Tibial nerve (tissue), 4 donors: ENCODE measurements at regions not wholly inside any gene's neighbourhood (a gene's known extent, or its start where the extent isn't known, plus 50 kb on each side); places are given as distances from the start of the nearest gene placed in this dataset.

ENCODE experiments used
- DNase-seq, 2 donors: peaks; one replicate each; pipeline ENCODE4 v3.0.0-alpha.2; 2019; ENCODE audit warnings: low spot score in 2 of 2
- H3K27ac ChIP-seq, 4 donors: fragments of 200-600 bp; sonication (generic) in 3 of 4; one replicate each; pipeline ENCODE4 v1.5.1; 2017 to 2019; ENCODE audit warnings: mild to moderate bottlenecking in 1 of 4
- H3K27me3 ChIP-seq, 2 donors: fragments of 200-600 bp; sonication (generic) in 1 of 2; one replicate each; pipeline versions ENCODE4 v1.5.1 to v1.6.0; 2017 to 2019
- H3K36me3 ChIP-seq, 3 donors: fragments of 200-600 bp; sonication (generic); one replicate each; pipeline ENCODE4 v1.5.1; 2018 to 2019
- H3K4me1 ChIP-seq, 4 donors: fragments of 200-600 bp; sonication (generic) in 3 of 4; one replicate each; pipeline ENCODE4 v1.5.1; 2017 to 2019
- H3K4me3 ChIP-seq, 4 donors: fragments of 200-600 bp; sonication (generic) in 3 of 4; one replicate each; pipeline ENCODE4 v1.5.1; 2017 to 2019; ENCODE audit warnings: mild to moderate bottlenecking in 1 of 4, moderate library complexity in 1 of 4
- H3K9me3 ChIP-seq, 4 donors: fragments of 200-600 bp; sonication (generic) in 3 of 4; one replicate each; pipeline ENCODE4 v1.5.1; 2017 to 2019
- EP300 ChIP-seq, 2 donors: sonication (generic); formaldehyde crosslinking; IDR thresholded peaks; one replicate each; pipeline ENCODE4 v1.6.1; 2017; ENCODE audit warnings: antibody characterized with exemption in 2 of 2, mild to moderate bottlenecking in 1 of 2
- POLR2A ChIP-seq, 2 donors: fragments of 450-650 bp; IDR thresholded peaks; one replicate each; pipeline ENCODE4 v1.6.1; 2017; ENCODE audit warnings: antibody characterized with exemption in 2 of 2, mild to moderate bottlenecking in 2 of 2, moderate library complexity in 2 of 2
- WGBS, 2 donors: methylation state at CpG; one replicate each; pipeline ENCODE4 v1.1.5; 2018; 5-methylcytosine and 5-hydroxymethylcytosine counted together
- TF ChIP-seq, protein P1 (sequence below), 5 experiments: fragments of 200-600 bp in 3 of 5; fragments of 450-650 bp in 2 of 5; sonication (generic) in 3 of 5; IDR thresholded peaks; one replicate each; pipeline ENCODE4 v1.5.1; 2016 to 2019; ENCODE audit warnings: antibody characterized with exemption in 5 of 5, mild to moderate bottlenecking in 3 of 5, moderate library complexity in 2 of 5

DNA sequence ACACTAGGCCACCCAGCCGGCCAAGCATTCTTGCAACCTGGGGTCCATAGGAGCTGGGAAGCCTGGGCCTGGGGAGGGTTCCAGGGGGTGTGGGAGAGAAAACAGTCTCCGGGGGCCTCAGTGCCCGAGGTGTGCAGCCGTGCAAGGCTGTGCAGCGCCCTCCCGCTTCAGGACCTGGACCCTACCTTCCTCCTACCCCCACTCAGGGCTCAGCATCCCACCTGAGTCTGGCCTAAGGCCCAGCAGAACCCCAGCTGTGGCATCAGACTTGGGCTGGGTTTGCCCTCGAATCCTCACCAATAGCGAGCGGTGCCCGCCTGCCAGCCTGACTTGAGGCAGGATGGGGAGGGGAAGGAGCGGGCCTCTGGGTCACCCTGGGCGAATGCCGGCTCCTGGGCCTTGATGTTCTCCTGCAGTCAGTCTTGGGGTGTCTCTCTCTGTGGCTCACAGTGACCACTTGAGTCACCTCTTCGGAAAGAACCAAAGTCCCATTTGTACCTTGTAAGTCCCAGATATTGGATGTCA is 53.6 kb upstream of the PPARA start:
- TF ChIP-seq EP300 (IDR thresholded peaks at IDR 0.05) (no peak), POLR2A (IDR thresholded peaks at IDR 0.05) (no peak)
- TF ChIP-seq, protein P1, sequence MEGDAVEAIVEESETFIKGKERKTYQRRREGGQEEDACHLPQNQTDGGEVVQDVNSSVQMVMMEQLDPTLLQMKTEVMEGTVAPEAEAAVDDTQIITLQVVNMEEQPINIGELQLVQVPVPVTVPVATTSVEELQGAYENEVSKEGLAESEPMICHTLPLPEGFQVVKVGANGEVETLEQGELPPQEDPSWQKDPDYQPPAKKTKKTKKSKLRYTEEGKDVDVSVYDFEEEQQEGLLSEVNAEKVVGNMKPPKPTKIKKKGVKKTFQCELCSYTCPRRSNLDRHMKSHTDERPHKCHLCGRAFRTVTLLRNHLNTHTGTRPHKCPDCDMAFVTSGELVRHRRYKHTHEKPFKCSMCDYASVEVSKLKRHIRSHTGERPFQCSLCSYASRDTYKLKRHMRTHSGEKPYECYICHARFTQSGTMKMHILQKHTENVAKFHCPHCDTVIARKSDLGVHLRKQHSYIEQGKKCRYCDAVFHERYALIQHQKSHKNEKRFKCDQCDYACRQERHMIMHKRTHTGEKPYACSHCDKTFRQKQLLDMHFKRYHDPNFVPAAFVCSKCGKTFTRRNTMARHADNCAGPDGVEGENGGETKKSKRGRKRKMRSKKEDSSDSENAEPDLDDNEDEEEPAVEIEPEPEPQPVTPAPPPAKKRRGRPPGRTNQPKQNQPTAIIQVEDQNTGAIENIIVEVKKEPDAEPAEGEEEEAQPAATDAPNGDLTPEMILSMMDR (IDR thresholded peaks at IDR 0.05): no peak
- DNase-seq: no peak
- H3K27ac ChIP-seq: peak overlapping the region in 3 of 4 donors; percentile 20 to 99 (median 87)
- no peaks in the 10 kb centered on the region for H3K27me3 ChIP-seq
- no peaks in the 10 kb centered on the region for H3K9me3 ChIP-seq
- H3K4me1 ChIP-seq: peaks cover 0 to 100% (median 79%) of the 10 kb centered on the region in 4 donors
- 73 to 81% methylated on average over 8 to 12 of the region's 14 CpGs for WGBS, 2 donors
- H3K4me3 ChIP-seq: no peak overlapping the region
- H3K36me3 ChIP-seq: peaks cover 4 to 57% (median 4%) of the 10 kb centered on the region in 3 donors

DNA sequence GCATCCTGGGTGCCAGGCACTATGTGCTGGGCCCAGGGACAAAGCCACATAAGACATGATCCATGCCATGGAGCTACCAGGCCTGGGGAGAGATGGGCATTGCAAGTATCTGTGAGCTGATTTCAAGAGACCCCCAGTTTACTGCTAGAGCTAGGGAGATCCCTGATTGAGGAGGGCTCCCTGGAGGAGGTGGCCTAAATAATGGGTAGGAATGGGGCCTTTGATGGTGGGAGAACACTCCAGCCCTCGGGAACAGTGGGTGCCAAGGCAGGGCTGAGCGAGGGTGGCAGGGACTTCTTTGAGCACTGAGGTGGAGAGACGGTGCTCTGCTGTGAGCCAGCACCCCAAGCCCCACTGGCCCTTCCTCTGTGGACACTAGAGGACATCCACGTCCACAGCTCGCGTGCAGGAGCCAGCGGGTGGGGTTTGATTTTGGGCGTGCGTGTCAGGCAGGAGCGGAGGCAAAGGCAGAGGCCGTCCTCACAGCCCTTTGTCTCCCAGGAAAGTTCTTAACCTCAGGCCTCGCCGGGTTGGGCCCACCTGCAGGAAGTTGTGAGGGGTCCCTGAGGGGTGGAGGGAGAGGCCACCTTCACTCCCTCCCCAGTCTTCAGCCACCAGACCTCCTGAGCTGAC is 52.9 kb upstream of the PPARA start:
- H3K27ac ChIP-seq: peak overlapping the region; percentile 32 to 99 (median 62)
- TF ChIP-seq POLR2A (IDR thresholded peaks at IDR 0.05): no peak
- TF ChIP-seq EP300 (IDR thresholded peaks at IDR 0.05): no peak
- TF ChIP-seq, protein P1 (IDR thresholded peaks at IDR 0.05): no peak
- no peak for DNase-seq
- H3K4me1 ChIP-seq: peaks cover 0 to 100% (median 79%) of the 10 kb centered on the region in 4 donors
- no peak overlapping the region for H3K4me3 ChIP-seq
- H3K27me3 ChIP-seq: no peaks in the 10 kb centered on the region
- 59 to 71% methylated on average over 3 to 12 of the region's 13 CpGs for WGBS, 2 donors
- H3K36me3 ChIP-seq: peaks cover 4 to 62% (median 4%) of the 10 kb centered on the region in 3 donors
- no peaks in the 10 kb centered on the region for H3K9me3 ChIP-seq

DNA sequence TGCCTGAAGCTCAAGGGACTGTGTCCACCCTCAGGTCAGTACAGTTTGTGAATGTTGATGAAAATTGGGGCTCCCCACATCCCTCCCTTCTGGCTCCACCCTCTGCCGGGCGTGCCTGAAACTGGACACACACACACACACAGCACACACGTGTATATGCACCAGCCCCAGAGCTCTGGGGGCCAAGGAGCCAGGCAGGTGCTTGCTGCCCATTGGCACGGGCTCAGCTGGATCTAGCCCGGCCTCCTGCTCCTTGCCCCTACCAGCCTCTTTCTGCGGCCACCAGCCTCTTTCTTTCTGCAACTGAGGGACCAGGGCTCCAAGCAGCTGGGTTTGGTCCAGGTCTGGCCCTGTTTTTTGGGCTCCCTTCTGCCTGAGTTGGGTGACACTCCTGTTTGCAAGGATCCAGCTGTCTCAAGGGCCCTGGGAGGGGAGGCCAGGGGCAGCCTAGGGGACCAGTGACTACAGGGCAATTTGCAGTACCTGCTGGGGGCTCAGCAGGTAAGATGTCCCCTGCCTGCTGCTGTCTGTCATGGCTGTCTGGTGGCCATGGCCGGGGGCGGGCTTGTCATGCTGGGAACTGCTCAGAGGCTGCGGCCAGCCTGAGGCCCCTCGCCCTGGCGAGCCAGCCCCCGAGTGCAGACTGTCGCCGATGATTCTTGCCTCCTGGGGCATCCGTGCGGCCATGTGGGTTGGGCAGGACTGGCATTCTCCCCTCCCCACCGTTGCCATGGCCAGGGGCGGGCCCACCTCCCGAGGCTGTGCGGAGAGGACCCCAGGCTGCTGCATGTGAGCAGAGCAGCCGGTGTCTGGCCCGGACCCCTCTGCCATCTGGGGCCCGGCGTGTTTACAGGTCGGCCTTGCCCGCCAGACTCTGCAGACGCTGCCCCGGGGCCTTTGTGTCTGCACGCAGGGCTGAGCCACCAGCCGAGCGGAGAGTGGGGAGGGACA is 51.5 kb upstream of the PPARA start:
- Histone ChIP-seq H3K27me3 (no peaks in the 10 kb centered on the region), H3K9me3 (no peaks in the 10 kb centered on the region), H3K36me3 (peaks cover 4 to 73% (median 4%) of the 10 kb centered on the region in 3 donors), H3K27ac (peak overlapping the region; percentile 32 to 99 (median 62)), H3K4me3 (no peak overlapping the region), H3K4me1 (peaks cover 0 to 100% (median 78%) of the 10 kb centered on the region in 4 donors)
- DNase-seq: no peak
- TF ChIP-seq, protein P1 (IDR thresholded peaks at IDR 0.05): no peak
- TF ChIP-seq POLR2A (IDR thresholded peaks at IDR 0.05) (no peak), EP300 (IDR thresholded peaks at IDR 0.05) (no peak)
- 55 to 58% methylated on average over 17 to 28 of the region's 31 CpGs for WGBS, 2 donors

DNA sequence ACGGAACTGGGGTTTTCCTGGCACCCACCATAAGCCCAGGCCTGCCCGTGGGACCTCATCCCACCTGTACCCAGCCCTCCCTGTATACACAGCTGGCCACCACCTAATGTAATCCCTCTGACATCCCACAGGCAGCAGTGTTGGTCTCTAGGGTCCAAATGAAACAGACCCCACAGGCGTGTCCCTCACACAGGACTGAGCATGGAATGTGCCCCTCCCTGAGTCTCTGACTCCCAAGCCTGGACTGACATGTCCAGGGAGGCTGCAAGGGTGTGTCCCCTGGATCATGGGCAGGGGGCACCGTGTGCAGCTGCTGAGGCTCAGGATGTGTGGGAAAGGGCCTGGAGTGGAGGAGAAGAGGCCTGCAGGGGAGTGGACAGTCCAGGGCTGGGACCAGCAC is 50.6 kb upstream of the PPARA start:
- H3K4me3 ChIP-seq: no peak overlapping the region
- 37 to 48% methylated on average over 2 to 4 of the region's 4 CpGs for WGBS, 2 donors
- TF ChIP-seq EP300 (IDR thresholded peaks at IDR 0.05): no peak
- TF ChIP-seq, protein P1 (IDR thresholded peaks at IDR 0.05): no peak
- TF ChIP-seq POLR2A (IDR thresholded peaks at IDR 0.05): no peak
- H3K27me3 ChIP-seq: no peaks in the 10 kb centered on the region
- peaks cover 0 to 100% (median 78%) of the 10 kb centered on the region in 4 donors for H3K4me1 ChIP-seq
- H3K36me3 ChIP-seq: peaks cover 4 to 73% (median 4%) of the 10 kb centered on the region in 3 donors
- no peaks in the 10 kb centered on the region for H3K9me3 ChIP-seq
- no peak for DNase-seq
- H3K27ac ChIP-seq: peak overlapping the region; percentile 15 to 99 (median 62)
